GM18868 (cell line): ENCODE measurements at regions not wholly inside any gene's neighbourhood (a gene's known extent, or its start where the extent isn't known, plus 50 kb on each side); places are given as distances from the start of the nearest gene placed in this dataset.
"Not testable (repeated sequence)": the region's sequence is repeated elsewhere in the genome, so short reads cannot be mapped to it uniquely, and the experiment has no call there.

Source experiments
- ATAC-seq: cut with Tn5 transposase; IDR thresholded peaks from one replicate; pipeline ENCODE4 v1.9.1; 2021; ENCODE audit warnings: mild to moderate bottlenecking, moderate library complexity; ENCODE audit not compliant: unreplicated experiment

DNA sequence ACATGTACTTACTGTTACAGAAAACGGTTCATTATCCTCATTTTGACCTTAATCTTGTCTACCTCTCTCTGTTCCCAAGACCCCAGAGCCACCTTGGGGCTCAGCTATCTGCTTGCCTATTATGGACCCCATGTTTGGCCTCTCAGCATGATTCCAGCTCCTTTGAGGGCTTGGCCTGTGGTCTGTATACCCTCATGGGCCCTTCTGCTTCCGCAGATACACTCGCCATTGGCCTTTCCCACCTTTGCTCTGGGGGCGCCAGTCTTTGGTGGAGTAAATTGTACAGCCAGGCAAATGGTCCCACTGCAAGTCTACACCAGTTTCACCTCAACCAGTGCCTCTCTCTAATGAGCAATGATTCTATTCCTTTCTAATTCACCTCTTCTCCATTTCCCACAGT is 109.2 kb upstream of the ZNF746 start:
- ATAC-seq = no peak

DNA sequence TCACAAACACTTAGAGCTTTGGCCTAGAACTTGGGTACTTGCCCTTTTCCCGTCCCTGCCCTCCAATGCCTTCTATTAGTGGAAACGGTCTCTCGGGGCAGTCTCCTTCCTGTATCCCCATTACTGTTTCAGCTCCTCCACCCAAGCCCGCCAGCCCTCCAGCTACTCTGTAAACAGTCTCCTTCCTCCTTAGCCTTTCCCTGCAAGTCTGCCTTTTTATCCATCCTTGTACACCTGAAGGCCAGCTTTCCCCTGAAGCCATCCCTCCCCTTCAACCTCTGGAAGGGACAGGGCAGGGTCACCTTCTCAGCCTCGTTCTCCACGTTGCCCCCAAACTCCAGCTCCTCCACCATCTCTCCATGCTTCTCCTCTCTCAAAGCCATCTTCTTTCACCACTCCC is 108.1 kb upstream of the ZNF746 start:
- no peak for ATAC-seq

DNA sequence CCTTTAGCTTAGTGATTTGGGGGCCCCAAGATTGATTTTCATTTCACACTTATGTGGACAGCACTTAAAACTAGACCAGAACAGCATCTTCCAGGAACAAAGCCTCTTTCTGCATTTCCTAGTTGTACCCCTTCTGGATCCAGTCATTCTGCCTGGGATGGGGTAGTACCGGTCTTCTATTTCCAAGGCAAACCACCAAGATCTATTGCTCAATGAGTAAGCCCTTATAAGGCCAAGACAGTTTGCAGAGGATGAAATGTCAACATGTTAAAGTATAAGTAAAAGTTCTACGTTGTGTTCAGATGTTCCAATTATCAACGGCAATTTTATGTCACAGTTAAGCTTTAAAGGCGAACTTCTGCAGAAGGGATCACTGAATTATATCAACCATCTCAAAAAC is 106.9 kb upstream of the ZNF746 start:
- no peak for ATAC-seq

DNA sequence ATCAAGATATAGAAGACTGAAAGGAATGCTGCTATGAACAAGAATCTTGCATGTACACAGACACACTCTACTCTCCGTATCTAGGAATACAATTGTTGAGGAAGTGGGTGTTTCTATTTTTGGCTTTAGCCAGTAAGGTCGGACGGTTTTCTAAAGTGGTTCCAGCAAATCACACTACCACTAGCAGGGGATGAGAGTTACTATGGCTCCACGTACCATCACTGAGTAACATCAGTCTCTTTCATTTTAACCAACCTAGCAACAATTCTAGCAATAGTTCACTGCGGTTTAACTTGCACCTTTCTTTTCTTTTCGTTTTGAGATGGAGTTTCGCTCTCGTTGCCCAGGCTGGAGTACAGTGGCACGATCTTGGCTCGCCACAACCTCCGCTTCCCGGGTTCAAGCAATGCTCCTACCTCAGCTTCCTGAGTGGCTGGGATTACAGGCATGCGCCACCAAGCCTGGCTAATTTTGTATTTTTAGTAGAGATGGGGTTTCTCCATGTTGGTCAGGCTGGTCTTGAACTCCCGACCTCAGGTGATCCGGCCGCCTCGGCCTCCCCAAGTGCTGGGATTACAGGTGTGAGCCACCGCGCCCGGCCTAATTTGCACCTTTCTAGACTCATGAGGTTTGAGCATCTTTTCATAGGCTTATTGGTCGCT is 103.2 kb upstream of the ZNF746 start:
- peak; percentile 94 for ATAC-seq

DNA sequence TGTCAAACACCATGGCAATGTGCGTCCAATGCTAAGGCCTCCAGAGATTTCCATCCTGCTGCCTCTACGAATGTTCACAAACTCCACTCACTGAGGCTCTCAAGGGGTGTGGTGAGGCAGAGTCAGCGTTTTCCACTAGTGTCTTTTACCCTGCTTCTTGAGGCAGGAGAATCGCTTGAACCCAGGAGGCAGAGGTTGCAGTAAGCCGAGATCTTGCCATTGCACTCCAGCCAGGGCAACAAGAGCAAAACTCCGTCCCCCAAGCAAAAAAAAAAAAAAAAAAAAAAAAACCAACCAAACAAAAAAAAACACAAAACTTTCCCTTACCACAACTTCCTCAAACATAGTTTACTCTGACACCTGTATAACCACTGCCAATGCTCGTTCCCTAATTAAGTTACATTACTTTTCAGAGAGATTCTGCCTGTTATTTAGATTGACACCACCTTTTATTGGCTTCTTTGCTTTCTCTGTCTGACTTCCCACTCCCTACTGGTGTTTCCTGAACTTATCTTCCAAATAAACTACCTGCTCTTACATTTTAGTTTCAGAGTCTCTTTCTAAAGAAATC is 102.1 kb upstream of the ZNF746 start:
- ATAC-seq = peak; percentile 36

DNA sequence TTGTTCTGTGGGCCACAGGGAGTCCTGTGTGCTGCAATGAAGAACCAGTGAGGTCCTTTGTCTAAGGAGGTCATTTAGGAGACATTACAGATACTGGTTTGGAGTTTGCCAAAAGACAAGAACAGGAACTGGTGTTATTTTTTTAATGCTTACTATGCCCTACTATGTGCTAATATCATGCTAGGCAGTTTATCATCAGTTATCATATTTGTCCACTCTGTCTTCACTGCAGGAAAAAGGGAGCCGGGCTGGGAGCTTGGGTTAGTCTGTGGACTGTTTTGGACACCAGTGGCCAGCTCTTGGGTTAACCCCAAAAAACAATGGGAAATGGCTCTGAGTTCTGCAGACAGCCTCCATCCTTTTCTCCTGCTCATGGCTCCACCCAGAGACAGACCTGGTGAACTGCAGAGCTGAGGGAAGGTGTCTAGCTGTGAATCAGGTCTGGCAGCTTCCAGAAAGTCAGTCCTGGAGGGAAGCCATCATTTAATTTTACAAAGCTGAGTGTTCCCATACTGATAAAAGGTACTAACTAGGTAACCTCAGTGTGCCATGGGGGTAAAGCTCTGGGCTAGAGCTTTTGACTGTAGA is 101.2 kb upstream of the ZNF746 start:
- ATAC-seq = peak; percentile 46

DNA sequence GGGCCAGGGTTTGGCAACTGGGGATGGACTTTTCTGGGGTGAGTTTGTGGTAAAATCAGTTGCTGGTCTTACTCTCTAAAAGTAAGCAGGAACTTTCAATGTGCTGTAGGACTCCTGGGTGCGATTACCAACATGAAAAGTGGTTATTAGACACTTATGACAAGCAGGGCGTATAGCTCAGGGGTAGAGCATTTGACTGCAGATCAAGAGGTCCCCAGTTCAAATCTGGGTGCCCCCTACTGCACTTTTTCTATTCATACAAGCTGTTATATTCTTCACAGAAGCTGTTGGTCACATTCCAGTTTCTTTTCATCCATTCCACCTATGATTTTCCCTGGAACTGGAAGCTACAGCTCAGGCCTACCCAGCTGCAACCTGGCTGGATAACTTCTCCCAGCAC is 100.2 kb upstream of the ZNF746 start:
- ATAC-seq = not testable (repeated sequence)

DNA sequence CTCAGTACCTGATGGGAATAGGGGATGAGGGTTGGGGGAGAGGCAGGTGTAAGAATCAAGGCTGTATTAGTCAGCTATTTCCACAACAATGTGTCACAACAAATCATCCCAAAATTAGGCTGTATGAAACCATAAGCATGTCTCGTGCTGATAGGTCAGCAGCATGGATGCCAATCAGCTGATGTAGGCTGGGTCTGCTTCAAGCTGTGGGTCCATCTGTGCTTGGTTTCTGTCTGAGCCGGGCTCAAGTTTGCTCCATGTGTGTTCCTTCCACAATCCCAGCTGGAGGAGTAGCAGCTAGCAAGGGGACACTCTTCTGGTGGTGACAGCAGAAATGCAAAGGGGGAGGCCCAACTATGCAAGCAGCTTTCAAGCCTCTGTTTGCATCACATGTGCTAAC is 97.9 kb upstream of the ZNF746 start:
- no peak for ATAC-seq

DNA sequence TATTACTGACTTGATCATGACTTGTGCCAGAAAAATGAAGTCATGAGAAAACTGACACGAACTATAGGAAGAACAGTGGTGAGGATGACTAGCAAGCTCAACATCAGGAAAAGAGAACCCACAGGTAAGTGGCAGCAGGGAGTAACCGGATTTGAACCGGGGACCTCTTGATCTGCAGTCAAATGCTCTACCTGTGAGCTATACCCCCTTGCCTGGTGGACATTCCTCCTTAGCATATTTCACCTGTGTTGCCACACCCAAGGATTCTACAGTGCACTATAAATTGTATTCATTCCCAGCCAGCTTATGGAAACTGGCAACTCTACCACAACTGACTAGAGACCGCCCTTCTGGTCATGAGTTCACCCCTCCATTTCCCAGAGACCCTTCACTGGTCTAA is 97.5 kb upstream of the ZNF746 start:
- no peak for ATAC-seq

DNA sequence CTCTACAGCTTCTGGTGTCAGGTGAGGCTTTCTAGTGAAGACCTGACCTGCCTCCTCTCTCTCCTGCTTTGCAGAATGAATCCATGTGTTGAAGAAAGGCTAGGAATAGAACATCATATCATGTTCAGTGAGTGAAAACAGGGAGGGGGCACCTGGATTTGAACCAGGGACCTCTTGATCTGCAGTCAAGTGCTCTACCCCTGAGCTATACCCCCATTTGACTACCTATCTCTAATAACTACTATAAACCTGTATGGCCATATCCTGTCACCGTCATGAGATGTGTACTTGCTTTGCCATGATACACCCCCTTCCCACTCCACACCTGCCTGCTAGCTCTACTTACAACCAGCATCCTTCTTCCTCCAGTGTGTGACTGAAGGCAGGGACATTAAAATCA is 91.3 kb upstream of the ZNF746 start:
- ATAC-seq = no peak

DNA sequence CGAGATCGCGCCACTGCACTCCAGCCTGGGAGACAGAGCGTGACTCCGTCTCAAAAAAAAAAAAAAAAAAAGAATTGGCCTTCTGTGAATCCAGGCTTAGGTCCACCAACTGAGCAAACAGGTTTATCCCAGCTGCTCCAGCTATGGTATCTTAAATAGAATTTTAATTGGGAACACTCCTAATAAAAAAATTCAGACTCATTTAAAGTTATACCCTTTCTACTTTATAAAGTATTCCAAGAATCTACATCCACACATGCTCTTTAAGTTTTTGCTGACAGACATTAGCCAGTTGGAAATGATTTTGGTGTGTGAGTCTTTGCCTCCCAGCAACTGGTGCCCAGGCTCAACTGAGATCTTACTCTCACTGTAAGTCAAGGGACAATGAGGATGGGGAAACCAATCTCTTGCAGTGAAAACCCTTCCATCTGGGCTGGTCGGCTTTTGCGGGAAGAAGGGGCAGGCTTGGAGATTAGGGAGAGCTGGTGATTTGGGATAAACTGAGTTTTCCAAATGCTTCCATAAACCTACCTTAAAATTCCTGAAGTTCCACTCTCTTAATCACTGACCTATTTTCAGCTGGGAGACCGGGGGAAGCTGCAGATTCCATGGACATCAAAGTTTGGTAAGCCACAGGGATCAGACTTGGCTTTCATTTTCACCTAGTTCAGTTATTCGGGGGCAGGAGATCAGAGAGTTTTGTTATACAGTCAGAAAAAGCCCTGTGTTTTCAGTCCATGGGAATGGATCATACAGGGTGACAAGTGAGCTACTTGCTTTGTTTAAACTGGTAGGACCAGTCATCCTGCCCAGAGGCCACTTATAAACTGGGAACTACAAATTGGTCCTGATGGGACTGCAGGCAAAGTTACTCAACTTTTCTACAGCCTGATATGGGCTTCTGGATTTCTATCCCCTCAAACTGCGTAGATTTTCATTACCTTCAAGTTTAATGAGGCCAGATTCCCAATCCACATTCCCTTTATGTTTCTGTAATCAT is 89.3 kb upstream of the ZNF746 start:
- ATAC-seq = no peak

DNA sequence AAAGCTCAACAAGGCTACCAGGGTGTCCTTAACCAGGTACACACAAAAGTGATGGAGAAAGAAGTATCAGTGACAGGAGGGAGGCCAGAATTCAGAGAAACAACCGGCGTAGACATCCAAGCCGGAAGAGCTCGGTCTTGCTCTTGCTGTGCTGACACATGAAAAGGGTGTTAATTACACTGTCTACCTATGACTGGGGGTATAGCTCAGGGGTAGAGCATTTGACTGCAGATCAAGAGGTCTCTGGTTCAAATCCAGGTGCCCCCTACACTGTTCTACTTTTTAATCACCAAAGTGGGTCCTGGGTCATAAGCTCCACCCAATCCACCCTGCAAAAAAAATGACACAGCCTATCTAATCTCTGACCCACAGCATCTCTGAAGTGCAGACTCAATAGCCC is 86.9 kb upstream of the ZNF746 start:
- ATAC-seq = no peak

DNA sequence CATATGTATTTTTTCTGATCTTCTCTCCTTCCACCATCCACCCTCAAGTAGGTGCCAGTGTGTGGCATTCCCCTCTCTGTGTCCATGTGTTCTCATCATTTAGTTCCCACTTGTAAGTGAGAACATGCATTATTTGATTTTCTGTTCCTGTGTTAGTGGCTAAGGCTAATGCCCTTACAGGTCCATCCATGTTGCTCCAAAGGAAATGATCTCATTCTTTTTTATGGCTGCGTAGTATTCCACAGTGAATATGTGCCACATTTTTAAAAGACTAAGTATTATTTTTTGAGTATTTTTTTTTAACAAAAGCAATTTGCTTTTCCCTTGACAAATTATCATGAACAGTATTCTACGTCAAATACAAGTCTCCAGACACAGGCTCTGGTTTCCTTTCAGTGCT is 86.4 kb upstream of the ZNF746 start:
- ATAC-seq = no peak

DNA sequence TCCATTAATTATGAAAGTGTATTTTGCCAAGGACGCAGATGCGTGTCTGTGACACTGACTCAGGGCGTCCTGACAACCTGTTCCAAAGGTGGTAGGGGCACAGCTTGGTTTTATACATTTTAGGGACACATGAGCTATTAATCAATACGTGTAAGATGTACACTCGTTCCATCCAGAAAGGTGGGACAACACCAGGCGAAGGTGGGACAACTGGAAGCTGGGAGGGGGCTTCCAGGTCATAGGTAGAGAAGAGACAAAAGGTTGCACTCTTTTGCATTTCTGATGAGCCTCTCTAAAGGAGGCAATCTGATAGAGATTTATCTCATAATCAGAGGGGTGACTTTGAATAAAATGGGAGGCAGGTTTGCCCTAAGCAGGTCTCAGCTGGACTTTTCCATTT is 82.7 kb upstream of the ZNF746 start:
- ATAC-seq = no peak

DNA sequence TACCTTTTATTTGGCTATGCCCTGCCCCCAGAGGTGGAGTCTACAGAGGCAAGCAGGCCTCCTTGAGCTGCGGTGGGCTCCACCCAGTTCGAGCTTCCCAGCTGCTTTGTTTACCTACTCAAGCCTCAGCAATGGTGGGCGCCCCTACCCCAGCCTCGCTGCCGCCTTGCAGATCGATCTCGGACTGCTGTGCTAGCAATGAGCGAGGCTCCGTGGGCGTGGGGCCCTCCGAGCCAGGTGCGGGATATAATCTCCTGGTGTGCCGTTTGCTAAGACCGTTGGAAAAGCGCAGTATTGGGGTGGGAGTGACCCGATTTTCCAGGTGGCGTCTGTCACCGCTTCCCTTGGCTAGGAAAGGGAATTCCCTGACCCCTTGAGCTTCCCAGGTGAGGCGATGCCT is 81.8 kb upstream of the ZNF746 start:
- ATAC-seq = not testable (repeated sequence)

DNA sequence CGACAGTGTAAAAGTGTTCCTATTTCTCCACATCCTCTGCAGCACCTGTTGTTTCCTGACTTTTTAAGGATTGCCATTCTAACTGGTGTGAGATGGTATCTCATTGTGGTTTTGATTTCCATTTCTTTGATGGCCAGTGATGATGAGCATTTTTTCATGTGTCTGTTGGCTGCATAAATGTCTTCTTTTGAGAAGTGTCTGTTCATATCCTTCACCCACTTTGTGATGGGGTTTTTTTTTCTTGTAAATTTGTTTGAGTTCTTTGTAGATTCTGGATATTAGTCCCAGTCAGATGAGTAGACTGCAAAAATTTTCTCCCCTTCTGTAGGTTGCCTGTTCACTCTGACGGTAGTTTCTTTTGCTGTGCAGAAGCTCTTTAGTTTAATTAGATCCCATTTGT is 76.8 kb upstream of the ZNF746 start:
- not testable (repeated sequence) for ATAC-seq

DNA sequence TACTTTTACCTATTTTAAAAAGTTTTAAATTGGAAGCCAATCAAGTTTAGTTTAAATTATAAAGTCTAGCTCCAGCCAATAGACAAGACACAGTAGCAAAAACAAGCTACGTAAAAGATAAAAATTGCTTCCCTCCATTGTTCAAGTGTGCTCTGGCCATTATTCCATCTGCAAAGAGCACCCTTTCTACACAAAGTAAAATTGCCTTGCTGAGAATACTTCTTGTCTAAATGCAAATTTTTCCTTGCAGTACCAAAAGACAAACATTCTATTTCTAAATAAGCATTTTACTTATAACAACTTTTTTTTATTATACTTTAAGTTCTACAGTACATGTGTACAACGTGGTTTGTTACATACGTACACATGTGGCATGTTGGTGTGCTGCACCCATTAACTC is 75.9 kb upstream of the ZNF746 start:
- ATAC-seq = no peak

DNA sequence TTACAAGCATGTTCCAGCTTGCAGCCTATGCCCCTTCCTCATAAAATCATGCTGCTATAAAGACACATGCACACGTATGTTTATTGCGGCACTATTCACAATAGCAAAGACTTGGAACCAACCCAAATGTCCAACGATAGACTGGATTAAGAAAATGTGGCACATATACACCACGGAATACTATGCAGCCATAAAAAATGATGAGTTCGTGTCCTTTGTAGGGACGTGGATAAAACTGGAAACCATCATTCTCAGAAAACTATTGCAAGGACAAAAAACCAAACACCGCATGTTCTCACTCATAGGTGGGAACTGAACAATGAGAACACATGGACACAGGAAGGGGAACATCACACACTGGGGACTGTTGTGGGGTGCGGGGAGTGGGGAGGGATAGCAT is 75.3 kb upstream of the ZNF746 start:
- not testable (repeated sequence) for ATAC-seq

DNA sequence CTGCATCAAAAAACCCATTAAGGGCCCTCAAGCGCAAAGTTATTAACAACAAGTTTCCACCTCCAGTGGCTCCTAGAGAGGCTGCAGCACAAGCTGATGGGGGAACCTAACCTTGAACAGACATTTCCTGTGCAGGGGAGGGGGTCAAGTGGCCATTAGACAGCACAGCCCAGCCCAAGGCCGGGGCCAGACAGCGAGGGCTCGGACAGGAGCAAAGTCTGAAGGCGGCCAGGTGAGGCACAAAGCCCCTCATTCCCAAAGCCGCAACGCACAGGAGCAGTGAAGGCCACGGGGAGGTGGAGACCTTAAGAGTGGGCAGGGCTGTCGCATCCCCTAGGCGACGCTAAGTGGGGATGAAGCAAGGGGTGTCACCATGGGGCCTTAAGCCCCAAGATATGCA is 73.2 kb upstream of the ZNF746 start:
- ATAC-seq = no peak

DNA sequence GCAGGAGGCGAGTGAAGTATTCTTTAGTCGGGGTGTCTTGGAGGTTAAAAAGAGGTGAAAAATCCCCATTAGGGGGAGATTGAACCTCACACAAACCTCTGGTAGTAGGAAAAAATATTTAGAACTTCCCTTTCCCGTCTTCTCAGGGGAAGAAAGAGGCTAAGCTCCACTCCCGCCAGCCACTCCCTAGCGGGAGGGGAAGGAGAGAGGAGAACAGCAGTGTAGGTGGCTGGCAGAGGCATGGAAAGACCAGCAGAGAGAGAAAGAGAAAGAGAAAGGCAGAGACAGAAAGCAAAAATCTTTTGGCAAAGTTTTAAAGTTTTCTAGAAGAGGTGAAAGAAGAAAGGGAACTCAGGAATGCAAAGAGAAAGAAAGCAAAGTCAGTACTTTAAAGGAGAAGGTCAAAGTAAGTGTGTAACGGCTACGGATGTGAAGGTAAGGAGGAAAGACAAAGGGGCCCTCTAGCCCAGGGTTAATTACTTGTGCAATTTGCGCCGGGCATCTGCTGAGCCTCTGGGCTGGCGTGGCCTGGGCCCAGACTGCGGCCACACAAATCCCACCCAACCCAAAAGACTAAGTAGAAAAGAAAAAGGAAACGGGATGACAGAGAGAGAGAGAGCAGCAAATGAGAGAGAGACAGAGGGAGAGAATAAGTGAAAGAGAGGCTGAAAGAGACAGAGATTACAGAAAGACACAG is 72.3 kb upstream of the ZNF746 start:
- ATAC-seq = no peak
